Colonic mucosa (tissue), 4 donors: ENCODE measurements at regions not wholly inside any gene's neighbourhood (a gene's known extent, or its start where the extent isn't known, plus 50 kb on each side); places are given as distances from the start of the nearest gene placed in this dataset.

Experiments used
- DNase-seq: peaks from one replicate; pipeline ENCODE4 v3.0.0-alpha.2; 2020
- H3K27ac ChIP-seq: fragments of 200-600 bp; one replicate; pipeline ENCODE4 v1.8.0; 2021
- H3K27me3 ChIP-seq: fragments of 200-600 bp; one replicate; pipeline ENCODE4 v1.8.0; 2021
- H3K36me3 ChIP-seq: fragments of 200-600 bp; one replicate; pipeline ENCODE4 v1.8.0; 2021
- H3K4me1 ChIP-seq: fragments of 200-600 bp; one replicate; pipeline ENCODE4 v1.8.0; 2021; ENCODE audit warnings: mild to moderate bottlenecking
- H3K4me3 ChIP-seq: fragments of 200-600 bp; one replicate; pipeline ENCODE4 v1.8.0; 2021
- H3K9ac ChIP-seq, 2 donors: one replicate each; pipeline ENCODE4 v1.7.0; 2013; ENCODE audit warnings: control low read depth in 2 of 2, low read depth in 2 of 2, low read length in 2 of 2
- H3K9me3 ChIP-seq: fragments of 200-600 bp; one replicate; pipeline ENCODE4 v1.8.0; 2021
- intact Hi-C: fragments of 100-400 bp; cut with DNase I; formaldehyde crosslinking; loops from one replicate; pipeline ENCODE4 v1.14.1; 2022
- TF ChIP-seq, protein P1 (sequence below): fragments of 200-600 bp; IDR thresholded peaks from one replicate; pipeline ENCODE4 v1.8.0; 2022; ENCODE audit warnings: antibody characterized with exemption, mild to moderate bottlenecking
- donor health status: healthy.
- donor health status: DM: no; HTN: no; CAD: no.
- donor health status: DM: no; HTN: no; CAD: no.

DNA sequence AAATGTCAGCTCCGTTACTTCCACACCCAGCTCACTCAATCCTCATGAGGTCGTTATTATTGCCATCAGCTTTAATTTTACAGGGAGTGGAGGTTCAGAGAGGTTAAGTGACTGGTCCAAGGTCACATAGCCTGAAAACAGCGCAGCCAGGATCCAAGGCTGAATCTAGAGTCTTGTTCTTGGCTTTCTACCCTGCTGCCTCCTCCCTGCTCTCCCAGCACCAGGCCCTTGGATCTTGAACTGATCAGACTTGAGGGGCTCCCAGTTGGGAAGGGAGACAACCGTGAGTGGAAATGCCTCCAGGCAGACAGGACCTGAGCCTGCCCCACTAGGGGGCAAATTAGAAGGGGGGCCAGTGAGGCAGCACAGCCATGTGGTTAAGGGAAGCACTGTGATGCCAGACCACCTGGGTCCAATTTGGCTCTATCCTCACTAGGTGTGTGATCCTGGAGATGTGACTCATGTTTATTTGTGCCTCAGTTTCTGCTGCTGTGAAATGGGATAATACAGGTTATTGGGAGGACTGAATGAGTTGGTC lies 135.6 kb upstream of the PTPN1 start:
- Histone ChIP-seq H3K4me1 (no peaks in the 10 kb centered on the region), H3K9me3 (no peaks in the 10 kb centered on the region), H3K36me3 (no peaks in the 10 kb centered on the region), H3K27ac (no peak overlapping the region), H3K4me3 (no peak overlapping the region), H3K9ac (no peak overlapping the region), H3K27me3 (no peaks in the 10 kb centered on the region)
- DNase-seq: no peak
- TF ChIP-seq, protein P1, sequence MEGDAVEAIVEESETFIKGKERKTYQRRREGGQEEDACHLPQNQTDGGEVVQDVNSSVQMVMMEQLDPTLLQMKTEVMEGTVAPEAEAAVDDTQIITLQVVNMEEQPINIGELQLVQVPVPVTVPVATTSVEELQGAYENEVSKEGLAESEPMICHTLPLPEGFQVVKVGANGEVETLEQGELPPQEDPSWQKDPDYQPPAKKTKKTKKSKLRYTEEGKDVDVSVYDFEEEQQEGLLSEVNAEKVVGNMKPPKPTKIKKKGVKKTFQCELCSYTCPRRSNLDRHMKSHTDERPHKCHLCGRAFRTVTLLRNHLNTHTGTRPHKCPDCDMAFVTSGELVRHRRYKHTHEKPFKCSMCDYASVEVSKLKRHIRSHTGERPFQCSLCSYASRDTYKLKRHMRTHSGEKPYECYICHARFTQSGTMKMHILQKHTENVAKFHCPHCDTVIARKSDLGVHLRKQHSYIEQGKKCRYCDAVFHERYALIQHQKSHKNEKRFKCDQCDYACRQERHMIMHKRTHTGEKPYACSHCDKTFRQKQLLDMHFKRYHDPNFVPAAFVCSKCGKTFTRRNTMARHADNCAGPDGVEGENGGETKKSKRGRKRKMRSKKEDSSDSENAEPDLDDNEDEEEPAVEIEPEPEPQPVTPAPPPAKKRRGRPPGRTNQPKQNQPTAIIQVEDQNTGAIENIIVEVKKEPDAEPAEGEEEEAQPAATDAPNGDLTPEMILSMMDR: no peak
- intact Hi-C loops: no loop called here

DNA sequence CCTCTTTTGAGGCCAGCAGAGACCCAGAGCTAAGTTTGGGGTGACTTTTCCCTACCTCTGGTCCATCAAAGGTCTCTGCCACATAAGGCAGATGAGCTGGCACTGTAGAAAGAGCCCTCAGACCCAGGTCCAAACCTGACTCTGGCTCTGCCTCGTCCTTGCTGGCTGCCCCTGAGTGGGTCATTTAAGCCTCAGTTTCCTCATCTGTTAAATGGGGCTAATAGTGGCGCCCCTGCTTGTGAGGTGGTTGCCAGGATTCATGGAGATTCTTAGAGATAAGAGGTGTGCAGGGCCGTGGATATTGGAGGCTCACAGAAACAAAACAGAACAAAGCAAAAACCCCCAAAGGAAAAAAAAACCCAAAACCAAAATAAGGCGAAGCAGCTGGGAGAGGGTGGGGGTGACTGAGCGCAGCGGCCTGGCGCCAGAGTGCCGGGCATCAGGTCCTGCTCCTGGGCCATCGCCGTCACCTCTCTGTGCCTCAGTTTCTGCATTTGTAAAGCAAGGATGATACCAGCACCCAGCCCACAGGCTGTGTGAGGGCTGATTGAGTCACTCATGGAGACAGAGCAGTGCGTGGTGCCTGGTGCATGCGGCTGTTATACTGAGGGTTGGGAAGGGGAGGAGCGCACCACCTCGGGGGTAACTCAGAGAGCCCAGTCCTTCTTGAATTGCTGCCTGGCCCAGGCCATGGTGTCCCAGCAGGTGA lies 133.8 kb upstream of the PTPN1 start:
- no peaks in the 10 kb centered on the region for H3K27me3 ChIP-seq
- H3K9me3 ChIP-seq: no peaks in the 10 kb centered on the region
- H3K27ac ChIP-seq: no peak overlapping the region
- intact Hi-C loops: no loop called here
- TF ChIP-seq, protein P1: no peak
- H3K4me3 ChIP-seq: no peak overlapping the region
- no peaks in the 10 kb centered on the region for H3K36me3 ChIP-seq
- H3K9ac ChIP-seq: no peak overlapping the region
- no peak for DNase-seq
- H3K4me1 ChIP-seq: no peaks in the 10 kb centered on the region

DNA sequence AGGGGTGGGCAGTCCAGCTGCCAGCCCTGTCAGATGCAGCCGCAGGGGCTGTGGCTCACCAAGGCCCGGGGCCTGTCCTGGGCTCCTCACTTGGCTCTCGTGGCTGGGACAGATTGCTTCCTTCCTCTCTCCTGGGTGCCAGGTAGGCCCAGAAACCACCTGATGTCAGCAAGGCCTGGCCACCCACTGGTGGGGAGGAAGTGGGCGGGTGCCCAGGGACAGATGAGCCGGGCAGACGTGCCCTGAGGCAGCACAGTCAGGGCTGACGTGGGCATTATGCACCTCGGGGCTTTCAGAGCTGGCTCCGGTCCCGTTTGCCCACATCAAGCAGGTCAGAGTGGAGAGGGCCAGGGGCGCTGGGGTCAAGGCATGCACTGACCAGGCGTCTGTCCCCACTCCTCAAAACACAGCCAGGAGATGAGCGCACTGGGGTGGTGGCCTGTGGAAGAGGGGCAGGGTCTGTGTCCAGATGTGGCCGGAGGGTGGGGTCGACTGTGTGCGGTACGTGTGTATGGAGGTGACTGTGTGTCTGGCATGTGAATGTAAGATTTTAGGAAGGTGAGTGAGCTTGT lies 133.2 kb upstream of the PTPN1 start:
- H3K4me1 ChIP-seq: no peaks in the 10 kb centered on the region
- no peak overlapping the region for H3K9ac ChIP-seq
- no peaks in the 10 kb centered on the region for H3K27me3 ChIP-seq
- no peak overlapping the region for H3K4me3 ChIP-seq
- H3K9me3 ChIP-seq: no peaks in the 10 kb centered on the region
- no peak for DNase-seq
- intact Hi-C loops: no loop called here
- no peak overlapping the region for H3K27ac ChIP-seq
- H3K36me3 ChIP-seq: no peaks in the 10 kb centered on the region
- TF ChIP-seq, protein P1: no peak

DNA sequence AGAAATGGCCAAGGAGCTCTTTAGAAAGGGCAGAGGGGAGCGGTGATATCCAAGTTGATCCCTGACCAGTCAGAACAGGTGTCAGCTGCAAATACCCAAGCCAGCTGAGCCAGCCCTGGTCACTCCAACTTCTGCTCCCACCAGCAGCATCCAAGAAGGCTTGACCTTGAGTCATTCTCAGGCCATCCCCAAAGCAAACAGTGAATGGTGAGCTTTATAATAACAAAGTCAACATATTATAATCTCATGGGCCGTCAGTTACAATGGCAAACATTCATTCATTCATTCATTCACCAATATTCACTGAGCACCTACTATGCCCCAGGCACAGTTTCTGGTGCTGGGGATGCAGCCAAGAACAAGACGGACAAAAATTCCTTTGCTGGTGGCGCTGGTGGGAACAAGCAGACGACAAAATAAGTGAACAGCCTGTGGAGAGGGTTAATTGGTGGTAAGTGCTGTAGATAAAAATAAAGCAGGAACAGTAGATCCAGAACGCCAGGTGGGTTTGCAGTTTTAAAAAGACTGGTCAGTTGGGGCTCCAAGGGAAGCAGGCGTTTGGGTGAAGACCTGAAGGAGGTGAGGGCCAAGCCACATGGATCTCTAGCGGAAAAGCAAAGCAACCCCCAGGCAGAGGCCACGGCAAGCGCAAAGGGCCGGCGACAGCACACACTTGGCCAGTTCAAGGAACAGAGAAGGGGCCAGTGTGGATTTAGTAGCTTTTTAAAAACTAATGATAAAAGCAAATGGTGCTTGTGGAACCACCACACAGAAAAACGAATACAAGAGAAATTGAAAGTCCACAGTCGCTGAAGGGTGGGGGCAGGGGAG lies 131.8 kb upstream of the PTPN1 start:
- intact Hi-C loops: no loop called here
- Histone ChIP-seq H3K27ac (peak overlapping the region; percentile 59), H3K36me3 (no peaks in the 10 kb centered on the region), H3K27me3 (no peaks in the 10 kb centered on the region), H3K9me3 (no peaks in the 10 kb centered on the region), H3K4me3 (peak overlapping the region; percentile 11), H3K4me1 (no peaks in the 10 kb centered on the region), H3K9ac (peak overlapping the region in 1 of 2 donors; percentile 85)
- TF ChIP-seq, protein P1: no peak
- DNase-seq: no peak
